ENCODE measurements at regions not wholly inside any gene's neighbourhood (a gene's known extent, or its start where the extent isn't known, plus 50 kb on each side); places are given as distances from the start of the nearest gene placed in this dataset.
A peak's percentile ranks its signal among the peaks of the same experiment; 100 is the strongest.

DNA sequence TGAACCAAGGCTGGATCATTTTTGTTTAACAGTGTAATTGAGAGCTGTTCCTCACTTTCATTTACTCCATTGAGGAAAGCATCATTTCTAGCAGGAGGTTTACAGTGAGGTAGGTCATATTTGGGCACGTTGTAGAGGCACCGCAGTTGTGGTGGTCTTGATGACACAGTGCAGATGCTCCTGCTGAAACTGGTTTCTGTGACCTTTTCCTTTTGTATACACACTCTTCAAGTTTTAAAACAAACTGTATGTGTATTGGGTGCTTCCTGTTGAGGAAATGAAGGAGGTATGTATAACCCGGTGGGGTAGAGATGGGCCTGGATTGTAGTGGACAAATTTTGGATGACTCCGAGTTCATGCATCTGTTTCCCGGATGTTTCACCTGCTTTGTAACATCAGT lies 456.3 kb upstream of the RGS6 start:
- ATAC-seq (ENCODE audit: insufficient read depth, low read depth), result peak; percentile 64

DNA sequence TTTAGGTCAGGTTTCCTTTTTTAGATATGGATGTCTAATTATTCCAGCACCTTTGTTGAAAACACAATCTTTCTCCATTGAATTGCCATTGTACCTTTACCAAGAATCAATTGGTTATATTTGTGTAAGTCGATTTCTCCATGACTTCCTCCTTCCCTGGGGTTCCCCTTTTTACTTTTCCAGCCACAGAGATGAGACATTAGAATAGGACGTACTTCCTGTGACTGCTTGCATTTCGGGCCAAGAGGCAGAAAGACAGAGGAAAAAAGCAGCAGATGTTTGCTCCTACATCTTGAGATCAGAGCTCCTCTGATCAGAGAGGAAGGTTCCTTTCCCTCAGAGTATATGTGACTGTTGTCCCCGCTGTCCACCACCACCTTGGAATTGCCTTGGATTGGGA lies 453.7 kb upstream of the RGS6 start:
- Histone ChIP-seq H4K20me1 (ENCODE audit: insufficient read depth, low read length) (no peaks in the 10 kb centered on the region; the same call in 1 of the 2 replicates), H3K4me2 (ENCODE audit: insufficient read depth, low read length) (no peak overlapping the region), H3K27ac (ENCODE audit: low read length) (peak overlapping the region; percentile 31; the same call in 1 of the 2 replicates), H3K9me3 (ENCODE audit: insufficient read depth, low read length, severe bottlenecking) (no peaks in the 10 kb centered on the region), H3K4me3 (ENCODE audit: low read depth in 1 of 2, low read length in 2 of 2) (no peak overlapping the region), H2AFZ (ENCODE audit: low read depth, low read length) (no peak overlapping the region), H3K9ac (ENCODE audit: low read depth, low read length) (no peak overlapping the region), H3K79me2 (ENCODE audit: insufficient read depth, low read length) (peaks cover 23% of the 10 kb centered on the region), H3K36me3 (ENCODE audit: insufficient read depth, low read length) (no peaks in the 10 kb centered on the region), H3K4me1 (ENCODE audit: insufficient read depth, low read length) (peaks cover 15% of the 10 kb centered on the region), H3K27me3 (ENCODE audit: insufficient read depth, low read length, poor library complexity) (no peaks in the 10 kb centered on the region)
- DNase-seq (no peak), ATAC-seq (ENCODE audit: insufficient read depth, low read depth) (peak; percentile 54; the same call in 2 of the 3 replicates)
- no peak for TF ChIP-seq EZH2 (IDR thresholded peaks at IDR 0.05; ENCODE audit: borderline replicate concordance, low read depth, low read length, severe bottlenecking)
- TF ChIP-seq, protein P1, sequence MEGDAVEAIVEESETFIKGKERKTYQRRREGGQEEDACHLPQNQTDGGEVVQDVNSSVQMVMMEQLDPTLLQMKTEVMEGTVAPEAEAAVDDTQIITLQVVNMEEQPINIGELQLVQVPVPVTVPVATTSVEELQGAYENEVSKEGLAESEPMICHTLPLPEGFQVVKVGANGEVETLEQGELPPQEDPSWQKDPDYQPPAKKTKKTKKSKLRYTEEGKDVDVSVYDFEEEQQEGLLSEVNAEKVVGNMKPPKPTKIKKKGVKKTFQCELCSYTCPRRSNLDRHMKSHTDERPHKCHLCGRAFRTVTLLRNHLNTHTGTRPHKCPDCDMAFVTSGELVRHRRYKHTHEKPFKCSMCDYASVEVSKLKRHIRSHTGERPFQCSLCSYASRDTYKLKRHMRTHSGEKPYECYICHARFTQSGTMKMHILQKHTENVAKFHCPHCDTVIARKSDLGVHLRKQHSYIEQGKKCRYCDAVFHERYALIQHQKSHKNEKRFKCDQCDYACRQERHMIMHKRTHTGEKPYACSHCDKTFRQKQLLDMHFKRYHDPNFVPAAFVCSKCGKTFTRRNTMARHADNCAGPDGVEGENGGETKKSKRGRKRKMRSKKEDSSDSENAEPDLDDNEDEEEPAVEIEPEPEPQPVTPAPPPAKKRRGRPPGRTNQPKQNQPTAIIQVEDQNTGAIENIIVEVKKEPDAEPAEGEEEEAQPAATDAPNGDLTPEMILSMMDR (IDR thresholded peaks at IDR 0.05; ENCODE audit: borderline replicate concordance, extremely low read depth, low read length, poor library complexity, severe bottlenecking), result no peak

More for the DNA sequence above, 456.3 kb upstream of the RGS6 start:
- H3K4me3 ChIP-seq (ENCODE audit: low read depth in 1 of 2, low read length in 2 of 2), result no peak overlapping the region
- H3K27me3 ChIP-seq (ENCODE audit: insufficient read depth, low read length, poor library complexity), result no peaks in the 10 kb centered on the region
- peaks cover 32% of the 10 kb centered on the region for H3K79me2 ChIP-seq (ENCODE audit: insufficient read depth, low read length)
- H3K4me1 ChIP-seq (ENCODE audit: insufficient read depth, low read length), result peaks cover 24% of the 10 kb centered on the region
- 0 out of 2 replicates have a peak overlapping the region, but pooled peaks have one; percentile 28 for H3K27ac ChIP-seq (ENCODE audit: low read length)
- no peak overlapping the region for H3K4me2 ChIP-seq (ENCODE audit: insufficient read depth, low read length)
- H3K9ac ChIP-seq (ENCODE audit: low read depth, low read length), result no peak overlapping the region
- H3K9me3 ChIP-seq (ENCODE audit: insufficient read depth, low read length, severe bottlenecking), result no peaks in the 10 kb centered on the region
- TF ChIP-seq, protein P1 (IDR thresholded peaks at IDR 0.05; ENCODE audit: borderline replicate concordance, extremely low read depth, low read length, poor library complexity, severe bottlenecking), result no peak
- TF ChIP-seq EZH2 (IDR thresholded peaks at IDR 0.05; ENCODE audit: borderline replicate concordance, low read depth, low read length, severe bottlenecking), result no peak
- peaks cover 8% of the 10 kb centered on the region for H4K20me1 ChIP-seq (ENCODE audit: insufficient read depth, low read length)
- no peak overlapping the region for H2AFZ ChIP-seq (ENCODE audit: low read depth, low read length)
- no peaks in the 10 kb centered on the region for H3K36me3 ChIP-seq (ENCODE audit: insufficient read depth, low read length)
- DNase-seq, result no peak

DNA sequence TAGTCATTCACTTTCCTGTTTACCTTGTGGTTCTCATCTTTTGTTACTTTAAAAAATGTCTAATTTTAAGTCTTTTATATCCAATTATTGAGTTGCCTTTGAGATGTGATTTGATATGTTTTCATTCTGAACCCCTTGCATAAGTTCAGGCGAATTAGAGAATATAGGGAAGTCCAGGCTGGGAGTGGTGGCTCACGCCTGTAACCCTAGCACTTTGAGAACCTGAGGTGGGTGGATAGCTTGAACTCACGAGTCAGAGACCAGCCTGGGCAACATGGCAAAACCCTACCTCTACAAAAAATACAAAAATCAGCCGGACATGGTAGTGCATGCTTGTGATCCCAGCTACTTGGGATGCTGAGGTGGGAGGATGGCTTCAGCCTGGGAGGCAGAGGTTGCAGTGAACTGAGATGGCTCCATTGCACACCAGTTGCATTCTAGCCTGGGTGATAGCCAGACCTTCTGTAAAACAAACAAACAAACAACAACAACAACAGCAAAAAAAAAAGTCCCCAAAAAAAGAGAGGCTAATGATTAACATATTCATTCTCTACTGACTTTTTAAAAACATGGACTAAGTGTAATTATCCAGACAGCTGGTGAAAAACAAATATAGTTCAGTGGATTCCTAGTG lies 451.1 kb upstream of the RGS6 start:
- peaks cover 12% of the 10 kb centered on the region for H3K79me2 ChIP-seq (ENCODE audit: insufficient read depth, low read length)
- H3K27ac ChIP-seq (ENCODE audit: low read length), result no peak overlapping the region
- no peaks in the 10 kb centered on the region; the same call in 1 of the 2 replicates for H3K36me3 ChIP-seq (ENCODE audit: insufficient read depth, low read length)
- H4K20me1 ChIP-seq (ENCODE audit: insufficient read depth, low read length), result no peaks in the 10 kb centered on the region; the same call in 1 of the 2 replicates
- TF ChIP-seq EZH2 (IDR thresholded peaks at IDR 0.05; ENCODE audit: borderline replicate concordance, low read depth, low read length, severe bottlenecking), result no peak
- TF ChIP-seq, protein P1 (IDR thresholded peaks at IDR 0.05; ENCODE audit: borderline replicate concordance, extremely low read depth, low read length, poor library complexity, severe bottlenecking), result no peak
- H3K9me3 ChIP-seq (ENCODE audit: insufficient read depth, low read length, severe bottlenecking), result no peaks in the 10 kb centered on the region
- ATAC-seq (ENCODE audit: insufficient read depth, low read depth) (no peak), DNase-seq (no peak)
- no peak overlapping the region for H3K9ac ChIP-seq (ENCODE audit: low read depth, low read length)
- H3K4me2 ChIP-seq (ENCODE audit: insufficient read depth, low read length), result no peak overlapping the region
- H2AFZ ChIP-seq (ENCODE audit: low read depth, low read length), result no peak overlapping the region
- no peaks in the 10 kb centered on the region for H3K27me3 ChIP-seq (ENCODE audit: insufficient read depth, low read length, poor library complexity)
- H3K4me1 ChIP-seq (ENCODE audit: insufficient read depth, low read length), result peaks cover 8% of the 10 kb centered on the region
- H3K4me3 ChIP-seq (ENCODE audit: low read depth in 1 of 2, low read length in 2 of 2), result no peak overlapping the region

All from DND-41 (cell line).